ENCODE measurements at regions not wholly inside any gene's neighbourhood (a gene's known extent, or its start where the extent isn't known, plus 50 kb on each side); places are given as distances from the start of the nearest gene placed in this dataset.

- TF ChIP-seq CTCF (IDR thresholded peaks at IDR 0.05), result no peak
- no peak for TF ChIP-seq POLR2A (IDR thresholded peaks at IDR 0.05)
Measured at GRCh38 chr7:156043416-156044178, 231.3 kb upstream of the SHH start.

Measured in breast epithelium (tissue), 3 donors.